Muscle layer of colon (tissue), 2 donors: ENCODE measurements at regions not wholly inside any gene's neighbourhood (a gene's known extent, or its start where the extent isn't known, plus 50 kb on each side); places are given as distances from the start of the nearest gene placed in this dataset.

Source experiments
- H3K27ac ChIP-seq: one replicate; pipeline ENCODE4 v1.7.0; 2013; ENCODE audit warnings: low read depth, mild to moderate bottlenecking, low read length, moderate library complexity
- H3K27me3 ChIP-seq, 2 donors: one replicate each; pipeline ENCODE4 v1.7.0; 2013; ENCODE audit warnings: low read length in 2 of 2, mild to moderate bottlenecking in 2 of 2; ENCODE audit not compliant: insufficient read depth in 2 of 2, control insufficient read depth in 1 of 2
- H3K36me3 ChIP-seq: one replicate; pipeline ENCODE4 v1.7.0; 2013; ENCODE audit warnings: mild to moderate bottlenecking, low read length; ENCODE audit not compliant: insufficient read depth
- H3K4me1 ChIP-seq: one replicate; pipeline ENCODE4 v1.7.0; 2013; ENCODE audit warnings: mild to moderate bottlenecking, low read length; ENCODE audit not compliant: insufficient read depth
- H3K4me3 ChIP-seq, 2 donors: one replicate each; pipeline ENCODE4 v1.7.0; 2013; ENCODE audit warnings: low read length in 2 of 2, low read depth in 1 of 2, mild to moderate bottlenecking in 1 of 2, moderate library complexity in 1 of 2
- H3K9ac ChIP-seq: one replicate; pipeline ENCODE4 v1.7.0; 2013; ENCODE audit warnings: low read length
- H3K9me3 ChIP-seq: one replicate; pipeline ENCODE4 v1.7.0; 2013; ENCODE audit warnings: mild to moderate bottlenecking, low read length
- donor health status: abdominal sarcoma.
- donor health status: Adenocarcinoma of cecum.

DNA sequence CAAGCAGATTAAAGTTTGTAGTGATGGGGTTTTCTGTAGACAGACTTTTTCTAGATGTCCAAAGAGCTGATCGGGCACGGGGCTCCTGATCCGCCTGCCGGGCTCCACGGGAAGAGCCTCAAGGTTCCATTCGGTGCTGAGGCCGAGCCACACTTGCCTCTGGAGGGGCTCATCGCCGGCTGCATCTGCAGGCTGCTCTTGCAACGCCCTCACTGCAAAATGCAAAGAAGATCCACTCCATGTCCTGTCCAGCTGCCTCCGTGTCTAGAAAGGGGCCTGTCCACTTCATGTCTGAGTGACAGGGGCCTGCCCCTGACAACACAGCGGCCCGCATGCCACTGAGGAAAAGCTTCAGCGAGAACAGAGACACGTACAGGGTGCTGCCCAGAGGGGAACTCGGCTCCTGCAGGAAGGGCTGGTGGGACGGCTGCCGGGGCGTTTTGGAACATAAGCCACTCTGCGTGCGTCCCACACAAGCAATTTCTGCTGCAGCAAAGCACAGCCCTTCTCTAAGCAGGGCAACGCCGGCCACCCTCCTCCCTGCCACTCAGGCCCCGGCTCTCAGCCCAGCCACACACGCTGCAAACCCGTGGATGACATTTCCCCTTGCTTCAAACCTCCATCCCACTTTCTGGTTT, 53.6 kb upstream of the CTDP1 start:
- Histone ChIP-seq H3K27me3 (no peaks in the 10 kb centered on the region), H3K36me3 (no peaks in the 10 kb centered on the region), H3K4me1 (no peaks in the 10 kb centered on the region), H3K27ac (no peak overlapping the region), H3K4me3 (no peak overlapping the region), H3K9ac (no peak overlapping the region), H3K9me3 (no peaks in the 10 kb centered on the region)

DNA sequence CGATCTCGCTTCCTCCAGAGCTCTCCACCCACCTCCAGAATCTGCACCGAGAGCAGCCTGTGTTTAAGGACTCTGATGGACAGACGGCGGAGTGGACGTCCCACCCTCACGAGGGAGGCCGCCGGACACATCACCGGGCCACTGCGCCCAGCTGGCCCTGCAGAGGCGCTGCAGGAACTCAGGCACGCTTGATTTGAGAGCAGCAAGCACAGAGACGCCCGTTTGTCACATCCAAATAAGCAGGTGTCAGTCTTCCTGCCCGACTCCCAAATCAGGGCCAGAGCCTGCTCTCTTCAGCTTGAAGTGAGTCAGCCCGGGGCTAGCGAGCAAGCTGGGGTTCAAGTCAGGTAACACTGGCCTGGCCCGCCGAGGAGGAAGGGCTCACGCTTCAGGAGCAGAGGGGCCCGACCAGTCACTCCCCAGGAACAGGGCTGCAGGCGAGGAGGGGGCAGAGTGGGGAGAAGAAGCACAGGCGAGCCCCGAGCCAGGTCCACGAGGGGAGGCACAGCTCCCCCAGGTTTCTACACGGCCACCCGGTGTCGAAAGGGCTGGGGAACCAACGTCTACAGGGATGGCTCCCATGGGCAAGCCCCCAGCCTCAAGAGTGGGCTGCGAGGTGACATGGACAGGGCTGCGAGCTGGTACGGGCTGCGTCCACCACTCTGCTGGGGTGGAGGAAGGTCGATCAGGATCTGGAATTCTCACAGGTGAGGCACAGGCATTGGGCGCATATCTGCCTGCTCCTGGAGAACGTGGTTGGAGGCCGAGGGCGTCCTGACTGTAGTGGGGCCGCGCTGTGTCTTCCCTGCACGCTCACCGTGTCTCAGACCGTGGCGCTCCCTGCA, 52.5 kb upstream of the CTDP1 start:
- Histone ChIP-seq H3K9ac (no peak overlapping the region), H3K4me3 (no peak overlapping the region), H3K27ac (no peak overlapping the region), H3K4me1 (no peaks in the 10 kb centered on the region), H3K9me3 (no peaks in the 10 kb centered on the region), H3K27me3 (no peaks in the 10 kb centered on the region), H3K36me3 (no peaks in the 10 kb centered on the region)

DNA sequence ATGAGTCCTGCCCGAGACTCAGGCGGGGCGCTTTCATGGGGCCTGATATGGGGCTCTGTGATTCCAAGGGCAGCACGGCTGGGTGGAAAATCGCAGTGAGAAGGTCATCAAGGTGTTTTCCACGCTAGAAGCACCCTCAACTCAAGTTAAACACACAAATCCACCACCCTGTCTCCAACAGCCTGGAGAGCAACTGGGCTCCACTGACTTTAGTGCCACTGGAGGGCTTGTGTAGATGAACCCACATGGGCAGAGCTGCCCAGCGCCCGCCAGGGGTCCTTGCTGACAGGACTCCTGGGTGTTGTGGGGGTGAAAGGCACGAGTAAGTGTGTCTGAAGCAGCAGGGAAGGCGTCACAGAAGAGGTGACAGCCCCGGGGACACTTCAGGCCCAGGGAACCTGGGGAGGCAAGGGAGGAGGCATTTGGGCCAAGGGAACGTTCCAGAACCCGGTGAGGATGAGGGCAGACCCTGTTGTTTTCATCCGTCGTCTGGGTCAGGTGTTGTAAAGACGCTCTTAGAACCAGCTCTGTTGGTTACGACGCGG, 51.8 kb upstream of the CTDP1 start:
- Histone ChIP-seq H3K4me3 (no peak overlapping the region), H3K36me3 (no peaks in the 10 kb centered on the region), H3K9me3 (no peaks in the 10 kb centered on the region), H3K27ac (no peak overlapping the region), H3K27me3 (no peaks in the 10 kb centered on the region), H3K9ac (no peak overlapping the region), H3K4me1 (no peaks in the 10 kb centered on the region)

DNA sequence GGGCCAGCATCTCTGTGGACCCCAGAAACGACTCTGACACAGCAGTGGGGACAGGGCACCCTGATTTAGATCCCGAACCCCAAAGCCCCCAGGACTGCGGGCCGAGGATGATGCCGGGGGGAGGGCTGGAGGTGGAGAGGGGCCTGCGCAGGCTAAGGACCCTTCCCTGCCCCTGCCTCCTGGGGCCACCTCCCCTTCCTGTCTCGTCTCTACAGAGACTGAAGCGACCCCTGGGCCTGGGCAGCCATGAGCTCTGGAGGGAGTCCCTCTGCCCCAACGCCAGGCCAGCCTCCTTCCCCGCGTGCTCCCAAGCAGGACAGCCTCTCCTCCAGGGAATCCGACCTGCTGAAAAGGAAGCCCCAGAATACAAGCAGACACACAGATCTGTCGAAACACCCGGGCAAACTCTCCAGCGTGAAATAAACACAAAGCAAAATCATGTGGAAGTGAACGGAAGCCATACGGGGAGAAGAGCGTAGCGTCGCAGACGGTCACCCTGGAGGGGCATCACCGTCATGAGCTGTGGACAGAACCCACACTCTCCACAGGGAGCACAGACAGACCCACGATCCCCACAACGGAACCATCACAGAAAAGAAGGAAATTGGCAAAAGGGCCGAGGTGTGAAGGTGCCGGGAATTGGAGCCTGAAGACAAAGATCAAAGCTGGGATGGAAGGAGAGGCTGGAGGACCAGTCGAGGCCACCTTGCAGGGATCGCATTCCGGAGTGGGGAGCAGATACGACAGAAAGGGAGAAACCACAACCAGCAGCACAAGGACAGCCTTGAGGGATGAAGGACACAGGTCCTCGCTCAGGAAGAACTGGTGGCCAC, 51.0 kb upstream of the CTDP1 start:
- H3K4me3 ChIP-seq: no peak overlapping the region
- no peak overlapping the region for H3K9ac ChIP-seq
- no peaks in the 10 kb centered on the region for H3K4me1 ChIP-seq
- no peaks in the 10 kb centered on the region for H3K9me3 ChIP-seq
- H3K27me3 ChIP-seq: no peaks in the 10 kb centered on the region
- no peak overlapping the region for H3K27ac ChIP-seq
- H3K36me3 ChIP-seq: no peaks in the 10 kb centered on the region

DNA sequence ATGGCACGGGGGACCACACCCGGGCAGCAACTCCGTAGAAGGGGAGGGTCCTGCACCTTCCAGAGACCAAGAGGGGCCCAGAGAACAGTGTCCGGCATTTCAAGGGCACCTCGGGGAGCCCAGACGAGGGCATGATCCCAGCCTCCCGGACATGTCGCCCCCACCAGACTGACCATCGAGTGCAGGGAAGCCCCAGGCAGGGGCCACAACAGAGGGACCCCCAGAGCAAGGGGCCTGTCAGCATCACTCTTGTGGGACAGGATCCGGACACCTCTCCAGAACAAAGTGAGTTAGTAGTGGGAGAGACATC, 50.4 kb upstream of the CTDP1 start:
- Histone ChIP-seq H3K4me3 (no peak overlapping the region), H3K9ac (no peak overlapping the region), H3K9me3 (no peaks in the 10 kb centered on the region), H3K27me3 (no peaks in the 10 kb centered on the region), H3K4me1 (no peaks in the 10 kb centered on the region), H3K36me3 (no peaks in the 10 kb centered on the region), H3K27ac (no peak overlapping the region)

DNA sequence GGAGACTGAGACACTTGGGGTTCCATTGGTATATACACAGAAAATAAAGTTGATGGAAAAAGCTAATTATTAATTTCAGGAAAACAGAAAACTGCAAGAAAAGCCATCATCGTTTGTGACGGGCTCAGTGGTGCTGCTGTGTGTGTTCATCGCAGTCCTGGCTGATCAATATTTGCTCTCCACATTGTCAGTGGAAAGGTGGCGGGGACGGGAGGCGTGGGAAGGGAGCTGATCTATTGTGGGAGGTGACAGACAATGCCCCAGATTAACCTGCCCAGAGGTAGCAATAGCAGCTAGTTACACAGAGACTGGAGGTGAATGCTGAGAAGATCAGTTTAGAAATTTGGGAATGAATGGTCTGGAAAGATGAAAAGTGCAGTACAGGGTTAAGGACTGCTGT, 50.0 kb upstream of the CTDP1 start:
- Histone ChIP-seq H3K27ac (no peak overlapping the region), H3K36me3 (no peaks in the 10 kb centered on the region), H3K4me1 (no peaks in the 10 kb centered on the region), H3K27me3 (no peaks in the 10 kb centered on the region), H3K9ac (no peak overlapping the region), H3K9me3 (no peaks in the 10 kb centered on the region), H3K4me3 (no peak overlapping the region)
